ENCODE measurements at regions not wholly inside any gene's neighbourhood (a gene's known extent, or its start where the extent isn't known, plus 50 kb on each side); places are given as distances from the start of the nearest gene placed in this dataset.

GRCh38 chr3:168628549-168628948 lies 532.8 kb upstream of the GOLIM4 start:
- DNase-seq (ENCODE audit: low read depth, low spot score): no peak
- no peaks in the 10 kb centered on the region for H3K4me1 ChIP-seq (ENCODE audit: control insufficient read depth, insufficient read depth, low read length)

GRCh38 chr3:168625477-168625876 lies 529.8 kb upstream of the GOLIM4 start:
- Histone ChIP-seq H3K27me3 (ENCODE audit: control insufficient read depth, insufficient read depth, low read length) (no peaks in the 10 kb centered on the region), H3K9me3 (ENCODE audit: control insufficient read depth, insufficient read depth, low read length) (no peaks in the 10 kb centered on the region), H3K27ac (ENCODE audit: low read length) (no peak overlapping the region), H3K4me1 (ENCODE audit: control insufficient read depth, insufficient read depth, low read length) (no peaks in the 10 kb centered on the region), H3K4me3 (ENCODE audit: low read length) (no peak overlapping the region), H3K36me3 (ENCODE audit: control insufficient read depth, insufficient read depth, low read length) (no peaks in the 10 kb centered on the region)
- DNase-seq (ENCODE audit: low read depth, low spot score): no peak

More at GRCh38 chr3:168628549-168628948, 532.8 kb upstream of the GOLIM4 start:
- Histone ChIP-seq H3K4me3 (ENCODE audit: low read length) (no peak overlapping the region), H3K9me3 (ENCODE audit: control insufficient read depth, insufficient read depth, low read length) (no peaks in the 10 kb centered on the region), H3K27me3 (ENCODE audit: control insufficient read depth, insufficient read depth, low read length) (no peaks in the 10 kb centered on the region), H3K36me3 (ENCODE audit: control insufficient read depth, insufficient read depth, low read length) (no peaks in the 10 kb centered on the region), H3K27ac (ENCODE audit: low read length) (no peak overlapping the region)

- Histone ChIP-seq H3K27ac (ENCODE audit: low read length) (no peak overlapping the region), H3K36me3 (ENCODE audit: control insufficient read depth, insufficient read depth, low read length) (no peaks in the 10 kb centered on the region), H3K27me3 (ENCODE audit: control insufficient read depth, insufficient read depth, low read length) (no peaks in the 10 kb centered on the region), H3K9me3 (ENCODE audit: control insufficient read depth, insufficient read depth, low read length) (no peaks in the 10 kb centered on the region), H3K4me1 (ENCODE audit: control insufficient read depth, insufficient read depth, low read length) (no peaks in the 10 kb centered on the region), H3K4me3 (ENCODE audit: low read length) (no peak overlapping the region)
- no peak for DNase-seq (ENCODE audit: low read depth, low spot score)
- no CpG with 5 or more reads among the region's 1 CpG for WGBS (ENCODE audit: insufficient coverage, insufficient read length)
These were observed 529.2 kb upstream of the GOLIM4 start for GRCh38 chr3:168624892-168625448.

- Histone ChIP-seq H3K4me1 (ENCODE audit: control insufficient read depth, insufficient read depth, low read length) (no peaks in the 10 kb centered on the region), H3K36me3 (ENCODE audit: control insufficient read depth, insufficient read depth, low read length) (no peaks in the 10 kb centered on the region), H3K9me3 (ENCODE audit: control insufficient read depth, insufficient read depth, low read length) (no peaks in the 10 kb centered on the region), H3K4me3 (ENCODE audit: low read length) (no peak overlapping the region), H3K27me3 (ENCODE audit: control insufficient read depth, insufficient read depth, low read length) (no peaks in the 10 kb centered on the region), H3K27ac (ENCODE audit: low read length) (no peak overlapping the region)
- DNase-seq (ENCODE audit: low read depth, low spot score): no peak
These were observed 528.5 kb upstream of the GOLIM4 start for GRCh38 chr3:168624195-168624594.

- no peak for DNase-seq (ENCODE audit: low read depth, low spot score)
- Histone ChIP-seq H3K4me3 (ENCODE audit: low read length) (no peak overlapping the region), H3K36me3 (ENCODE audit: control insufficient read depth, insufficient read depth, low read length) (no peaks in the 10 kb centered on the region), H3K4me1 (ENCODE audit: control insufficient read depth, insufficient read depth, low read length) (no peaks in the 10 kb centered on the region), H3K27me3 (ENCODE audit: control insufficient read depth, insufficient read depth, low read length) (no peaks in the 10 kb centered on the region), H3K27ac (ENCODE audit: low read length) (no peak overlapping the region), H3K9me3 (ENCODE audit: control insufficient read depth, insufficient read depth, low read length) (no peaks in the 10 kb centered on the region)
- no CpG with 5 or more reads among the region's 3 CpGs for WGBS (ENCODE audit: insufficient coverage, insufficient read length)
These were observed 527.1 kb upstream of the GOLIM4 start for GRCh38 chr3:168622795-168623194.

- H3K4me1 ChIP-seq (ENCODE audit: control insufficient read depth, insufficient read depth, low read length): no peaks in the 10 kb centered on the region
- DNase-seq (ENCODE audit: low read depth, low spot score): peak; percentile 63
- H3K9me3 ChIP-seq (ENCODE audit: control insufficient read depth, insufficient read depth, low read length): no peaks in the 10 kb centered on the region
- H3K27ac ChIP-seq (ENCODE audit: low read length): no peak overlapping the region
- H3K36me3 ChIP-seq (ENCODE audit: control insufficient read depth, insufficient read depth, low read length): no peaks in the 10 kb centered on the region
- no peaks in the 10 kb centered on the region for H3K27me3 ChIP-seq (ENCODE audit: control insufficient read depth, insufficient read depth, low read length)
- no CpG with 5 or more reads among the region's 5 CpGs for WGBS (ENCODE audit: insufficient coverage, insufficient read length)
- no peak overlapping the region for H3K4me3 ChIP-seq (ENCODE audit: low read length)
These were observed 525.1 kb upstream of the GOLIM4 start for GRCh38 chr3:168620854-168621253.

- no peak for DNase-seq (ENCODE audit: low read depth, low spot score)
- H3K4me1 ChIP-seq (ENCODE audit: control insufficient read depth, insufficient read depth, low read length): peaks cover 2% of the 10 kb centered on the region; the same call in 1 of the 2 replicates
- WGBS (ENCODE audit: insufficient coverage, insufficient read length): no CpG with 5 or more reads among the region's 3 CpGs
These were observed 523.2 kb upstream of the GOLIM4 start for GRCh38 chr3:168618827-168619470.

GRCh38 chr3:168617658-168618057 lies 521.9 kb upstream of the GOLIM4 start:
- H3K27ac ChIP-seq (ENCODE audit: low read length): no peak overlapping the region
- H3K4me1 ChIP-seq (ENCODE audit: control insufficient read depth, insufficient read depth, low read length): peaks cover 2% of the 10 kb centered on the region; the same call in 1 of the 2 replicates
- no peak for DNase-seq (ENCODE audit: low read depth, low spot score)
- H3K9me3 ChIP-seq (ENCODE audit: control insufficient read depth, insufficient read depth, low read length): no peaks in the 10 kb centered on the region
- no peak overlapping the region for H3K4me3 ChIP-seq (ENCODE audit: low read length)
- H3K36me3 ChIP-seq (ENCODE audit: control insufficient read depth, insufficient read depth, low read length): no peaks in the 10 kb centered on the region
- H3K27me3 ChIP-seq (ENCODE audit: control insufficient read depth, insufficient read depth, low read length): no peaks in the 10 kb centered on the region

More at GRCh38 chr3:168618827-168619470, 523.2 kb upstream of the GOLIM4 start:
- no peaks in the 10 kb centered on the region for H3K9me3 ChIP-seq (ENCODE audit: control insufficient read depth, insufficient read depth, low read length)
- H3K36me3 ChIP-seq (ENCODE audit: control insufficient read depth, insufficient read depth, low read length): no peaks in the 10 kb centered on the region
- H3K27ac ChIP-seq (ENCODE audit: low read length): no peak overlapping the region
- no peak overlapping the region for H3K4me3 ChIP-seq (ENCODE audit: low read length)
- no peaks in the 10 kb centered on the region for H3K27me3 ChIP-seq (ENCODE audit: control insufficient read depth, insufficient read depth, low read length)

GRCh38 chr3:168616915-168617314 lies 521.2 kb upstream of the GOLIM4 start:
- H3K9me3 ChIP-seq (ENCODE audit: control insufficient read depth, insufficient read depth, low read length): no peaks in the 10 kb centered on the region
- H3K27me3 ChIP-seq (ENCODE audit: control insufficient read depth, insufficient read depth, low read length): no peaks in the 10 kb centered on the region
- no peak overlapping the region for H3K4me3 ChIP-seq (ENCODE audit: low read length)
- H3K36me3 ChIP-seq (ENCODE audit: control insufficient read depth, insufficient read depth, low read length): no peaks in the 10 kb centered on the region
- H3K27ac ChIP-seq (ENCODE audit: low read length): no peak overlapping the region
- no peak for DNase-seq (ENCODE audit: low read depth, low spot score)
- no CpG with 5 or more reads among the region's 3 CpGs for WGBS (ENCODE audit: insufficient coverage, insufficient read length)
- H3K4me1 ChIP-seq (ENCODE audit: control insufficient read depth, insufficient read depth, low read length): peaks cover 2% of the 10 kb centered on the region; the same call in 1 of the 2 replicates

GRCh38 chr3:168615493-168616020 lies 519.8 kb upstream of the GOLIM4 start:
- no peak for DNase-seq (ENCODE audit: low read depth, low spot score)
- H3K27me3 ChIP-seq (ENCODE audit: control insufficient read depth, insufficient read depth, low read length): no peaks in the 10 kb centered on the region
- no peaks in the 10 kb centered on the region for H3K36me3 ChIP-seq (ENCODE audit: control insufficient read depth, insufficient read depth, low read length)
- H3K27ac ChIP-seq (ENCODE audit: low read length): no peak overlapping the region
- no peaks in the 10 kb centered on the region for H3K9me3 ChIP-seq (ENCODE audit: control insufficient read depth, insufficient read depth, low read length)
- H3K4me1 ChIP-seq (ENCODE audit: control insufficient read depth, insufficient read depth, low read length): peaks cover 2% of the 10 kb centered on the region; the same call in 1 of the 2 replicates
- WGBS (ENCODE audit: insufficient coverage, insufficient read length): no CpG with 5 or more reads among the region's 2 CpGs
- no peak overlapping the region for H3K4me3 ChIP-seq (ENCODE audit: low read length)

- H3K4me3 ChIP-seq (ENCODE audit: low read length): no peak overlapping the region
- no peaks in the 10 kb centered on the region for H3K9me3 ChIP-seq (ENCODE audit: control insufficient read depth, insufficient read depth, low read length)
- WGBS (ENCODE audit: insufficient coverage, insufficient read length): no CpG with 5 or more reads among the region's 5 CpGs
- H3K27me3 ChIP-seq (ENCODE audit: control insufficient read depth, insufficient read depth, low read length): no peaks in the 10 kb centered on the region
- no peak overlapping the region for H3K27ac ChIP-seq (ENCODE audit: low read length)
- H3K36me3 ChIP-seq (ENCODE audit: control insufficient read depth, insufficient read depth, low read length): no peaks in the 10 kb centered on the region
- H3K4me1 ChIP-seq (ENCODE audit: control insufficient read depth, insufficient read depth, low read length): peaks cover 2% of the 10 kb centered on the region; the same call in 1 of the 2 replicates
- no peak for DNase-seq (ENCODE audit: low read depth, low spot score)
These were observed 517.4 kb upstream of the GOLIM4 start for GRCh38 chr3:168613151-168613550.

Measured in iPS DF 6.9 (cell line).